VCaP (cell line): ENCODE measurements at regions not wholly inside any gene's neighbourhood (a gene's known extent, or its start where the extent isn't known, plus 50 kb on each side); places are given as distances from the start of the nearest gene placed in this dataset.
"Not testable (repeated sequence)": the region's sequence is repeated elsewhere in the genome, so short reads cannot be mapped to it uniquely, and the experiment has no call there.

ENCODE experiments used
- H3K27ac ChIP-seq: fragments of 450-650 bp; 2 replicates; pipeline ENCODE4 v1.5.1; 2017
- CTCF ChIP-seq: fragments of 450-650 bp; conservative IDR thresholded peaks from 2 replicates; pipeline ENCODE4 v1.5.1; 2017; ENCODE audit warnings: mild to moderate bottlenecking, moderate library complexity

GRCh38 chr2:113361051-113361450, 76.4 kb upstream of the ZNG1B start:
- TF ChIP-seq CTCF = no peak
- no peak overlapping the region for H3K27ac ChIP-seq

- TF ChIP-seq CTCF = no peak
- no peak overlapping the region for H3K27ac ChIP-seq
Observed at GRCh38 chr2:113357071-113357470, 78.3 kb upstream of the PAX8 start.

GRCh38 chr2:113356284-113356683, 77.6 kb upstream of the PAX8 start:
- not testable (repeated sequence) for H3K27ac ChIP-seq

- not testable (repeated sequence) for H3K27ac ChIP-seq
Observed at GRCh38 chr2:113355339-113356015, 76.8 kb upstream of the PAX8 start.

- no peak overlapping the region for H3K27ac ChIP-seq
- no peak for TF ChIP-seq CTCF
Observed at GRCh38 chr2:113351375-113352355, 72.9 kb upstream of the PAX8 start.

- not testable (repeated sequence) for H3K27ac ChIP-seq
Observed at GRCh38 chr2:113343800-113344199, 65.1 kb upstream of the PAX8 start.

- no peak for TF ChIP-seq CTCF
- no peak overlapping the region for H3K27ac ChIP-seq
Observed at GRCh38 chr2:113342650-113343049, 63.9 kb upstream of the PAX8 start.

- H3K27ac ChIP-seq = not testable (repeated sequence)
Observed at GRCh38 chr2:113341870-113342253, 63.1 kb upstream of the PAX8 start.

- no peak overlapping the region for H3K27ac ChIP-seq
- TF ChIP-seq CTCF = no peak
Observed at GRCh38 chr2:113341191-113341869, 62.6 kb upstream of the PAX8 start.
